ENCODE measurements at regions not wholly inside any gene's neighbourhood (a gene's known extent, or its start where the extent isn't known, plus 50 kb on each side); places are given as distances from the start of the nearest gene placed in this dataset.

- TF ChIP-seq CTCF (IDR thresholded peaks at IDR 0.05) (no peak), POLR2A (IDR thresholded peaks at IDR 0.05) (no peak)
- H3K27me3 ChIP-seq = no peaks in the 10 kb centered on the region
These were observed 1155.6 kb downstream of the NSUN3 start for GRCh38 chr3:95218484-95218883.

DNA sequence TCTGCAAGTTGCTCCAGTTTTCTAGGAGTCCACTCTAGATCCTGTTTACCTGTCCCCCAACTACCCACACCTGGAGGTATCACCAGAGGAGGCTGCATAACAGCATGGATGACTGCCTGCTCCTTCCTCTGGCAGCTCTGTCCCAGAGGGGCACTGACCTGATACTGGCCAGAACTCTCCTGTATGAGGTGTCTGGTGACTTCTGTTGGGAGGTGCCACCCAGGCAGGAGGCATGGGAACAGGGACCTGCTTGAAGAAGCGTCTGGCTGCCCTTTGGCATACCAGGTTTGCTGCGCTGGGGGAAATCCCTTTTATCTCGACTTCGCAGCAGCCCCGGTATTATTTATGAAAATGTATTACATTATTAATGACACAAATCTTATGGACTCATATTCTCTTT is 1163.6 kb downstream of the NSUN3 start:
- no peaks in the 10 kb centered on the region for H3K27me3 ChIP-seq
- TF ChIP-seq POLR2A (IDR thresholded peaks at IDR 0.05) (no peak), CTCF (IDR thresholded peaks at IDR 0.05) (no peak)
- no peak overlapping the region for H3K27ac ChIP-seq

More at GRCh38 chr3:95218484-95218883, 1155.6 kb downstream of the NSUN3 start:
- H3K4me3 ChIP-seq = no peak overlapping the region
- intact Hi-C loops (cut with DNase I; ENCODE audit: low total_unique reads) = no loop called here
- no peaks in the 10 kb centered on the region for H3K9me3 ChIP-seq
- no peak overlapping the region for H3K27ac ChIP-seq
- DNase-seq = no peak
- no peaks in the 10 kb centered on the region for H3K4me1 ChIP-seq
- H3K36me3 ChIP-seq = no peaks in the 10 kb centered on the region

DNA sequence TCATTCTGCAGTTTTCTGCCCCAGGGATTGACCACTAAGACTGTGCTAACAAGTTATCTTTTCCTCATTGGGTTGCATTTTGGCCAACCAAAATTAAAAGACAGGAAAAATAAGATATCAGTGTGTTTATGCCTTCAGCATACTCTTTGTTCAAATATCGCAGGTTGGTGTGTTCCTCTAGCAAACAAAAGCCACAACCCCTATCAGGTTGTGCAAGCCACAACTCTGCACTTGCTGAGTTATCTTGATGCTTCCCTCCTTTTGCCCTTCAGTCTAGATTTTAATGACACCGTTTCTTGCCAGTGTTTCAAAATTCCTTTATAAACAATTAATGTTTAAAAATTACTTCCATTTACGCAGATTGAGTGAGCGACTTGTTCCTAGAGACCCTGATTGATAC is 1164.2 kb downstream of the NSUN3 start:
- no peak for DNase-seq
- Histone ChIP-seq H3K27me3 (no peaks in the 10 kb centered on the region), H3K4me1 (no peaks in the 10 kb centered on the region), H3K27ac (no peak overlapping the region), H3K9me3 (no peaks in the 10 kb centered on the region), H3K4me3 (no peak overlapping the region), H3K36me3 (no peaks in the 10 kb centered on the region)
- TF ChIP-seq CTCF (IDR thresholded peaks at IDR 0.05) = no peak
- intact Hi-C loops (cut with DNase I; ENCODE audit: low total_unique reads) = no loop called here

More for the DNA sequence above, 1163.6 kb downstream of the NSUN3 start:
- no peaks in the 10 kb centered on the region for H3K9me3 ChIP-seq
- DNase-seq = no peak
- no peaks in the 10 kb centered on the region for H3K36me3 ChIP-seq
- H3K4me1 ChIP-seq = no peaks in the 10 kb centered on the region
- intact Hi-C loops (cut with DNase I; ENCODE audit: low total_unique reads) = no loop called here
- no peak overlapping the region for H3K4me3 ChIP-seq

GRCh38 chr3:95228416-95228815 is 1165.6 kb downstream of the NSUN3 start:
- H3K4me3 ChIP-seq = no peak overlapping the region
- intact Hi-C loops (cut with DNase I; ENCODE audit: low total_unique reads) = no loop called here
- no peak for TF ChIP-seq CTCF (IDR thresholded peaks at IDR 0.05)
- TF ChIP-seq POLR2A (IDR thresholded peaks at IDR 0.05) = no peak
- H3K9me3 ChIP-seq = no peaks in the 10 kb centered on the region
- DNase-seq = no peak
- H3K4me1 ChIP-seq = no peaks in the 10 kb centered on the region
- no peak overlapping the region for H3K27ac ChIP-seq
- H3K36me3 ChIP-seq = no peaks in the 10 kb centered on the region
- no peaks in the 10 kb centered on the region for H3K27me3 ChIP-seq

GRCh38 chr3:95235916-95236315 is 1173.1 kb downstream of the NSUN3 start:
- Histone ChIP-seq H3K27ac (no peak overlapping the region), H3K27me3 (no peaks in the 10 kb centered on the region), H3K4me3 (no peak overlapping the region), H3K4me1 (no peaks in the 10 kb centered on the region), H3K36me3 (no peaks in the 10 kb centered on the region), H3K9me3 (no peaks in the 10 kb centered on the region)
- intact Hi-C loops (cut with DNase I; ENCODE audit: low total_unique reads) = no loop called here
- DNase-seq = no peak
- TF ChIP-seq POLR2A (IDR thresholded peaks at IDR 0.05) (no peak), CTCF (IDR thresholded peaks at IDR 0.05) (no peak)
